BLaER1 treated with 17β-estradiol and CSF1 and Interleukin-3, amounts not matched to agents 10 nM and 100 nM (cell line): ENCODE measurements at regions not wholly inside any gene's neighbourhood (a gene's known extent, or its start where the extent isn't known, plus 50 kb on each side); places are given as distances from the start of the nearest gene placed in this dataset.
A peak's percentile ranks its signal among the peaks of the same experiment; 100 is the strongest.
"Not testable (repeated sequence)": the region's sequence is repeated elsewhere in the genome, so short reads cannot be mapped to it uniquely, and the experiment has no call there.

Experiments used
- H3K27ac ChIP-seq, 11 experiments: shearing (Covaris generic); formaldehyde crosslinking; 2 replicates each; pipeline ENCODE4 v1.8.1; 2022
- H3K27me3 ChIP-seq, 11 experiments: shearing (Covaris generic); formaldehyde crosslinking; 2 replicates each; pipeline ENCODE4 v1.8.1; 2022
- H3K36me3 ChIP-seq, 11 experiments: shearing (Covaris generic); formaldehyde crosslinking; 2 replicates each; pipeline ENCODE4 v1.8.1; 2022
- H3K4me1 ChIP-seq, 10 experiments: shearing (Covaris generic); formaldehyde crosslinking; 2 replicates each; pipeline ENCODE4 v1.8.1; 2022
- H3K4me2 ChIP-seq, 11 experiments: shearing (Covaris generic); formaldehyde crosslinking; 2 replicates each; pipeline ENCODE4 v1.8.1; 2022
- H3K4me3 ChIP-seq, 10 experiments: shearing (Covaris generic); formaldehyde crosslinking; 2 replicates each; pipeline ENCODE4 v1.8.1; 2022
- H3K9ac ChIP-seq, 11 experiments: shearing (Covaris generic); formaldehyde crosslinking; 2 replicates each; pipeline ENCODE4 v1.8.1; 2022
- H3K9me3 ChIP-seq, 11 experiments: shearing (Covaris generic); formaldehyde crosslinking; replicated peaks in 1 of 11; 2 replicates each; pipeline ENCODE4 v1.8.1; 2022
- H4K20me1 ChIP-seq, 11 experiments: shearing (Covaris generic); formaldehyde crosslinking; 2 replicates each; pipeline ENCODE4 v1.8.1; 2022
- Cebpa-rat ChIP-seq, 11 experiments: shearing (Covaris generic); IDR thresholded peaks; 2 replicates each; pipeline ENCODE4 v1.8.1; 2022

DNA sequence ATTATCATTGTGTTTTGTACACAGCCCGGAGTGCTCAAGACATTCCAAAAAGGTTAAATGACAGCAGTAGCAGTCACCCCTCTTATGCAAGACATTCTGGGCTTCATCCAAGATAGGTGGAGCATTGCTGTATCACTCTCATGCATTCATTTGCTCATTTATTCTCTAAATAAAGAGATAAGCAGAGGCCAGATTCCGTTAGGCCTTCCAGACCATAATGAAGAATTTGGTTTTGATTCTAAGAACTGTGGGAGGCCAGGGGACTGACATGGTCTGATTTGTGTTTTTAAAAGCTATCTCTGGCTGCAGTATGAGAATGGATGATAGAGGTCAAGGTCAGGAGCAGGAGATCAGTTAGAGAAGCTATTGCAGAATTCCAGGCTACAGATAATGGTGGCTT, 145.8 kb downstream of the KCNRG start:
- Histone ChIP-seq H3K36me3 (no peaks in the 10 kb centered on the region), H3K27me3 (no peaks in the 10 kb centered on the region), H3K9me3 (peaks cover 0 to 11% (median 0%) of the 10 kb centered on the region in 11 experiments; a peak in 2 of 22 replicates), H3K4me1 (peaks cover 0 to 10% (median 0%) of the 10 kb centered on the region in 10 experiments; a peak in 4 of 20 replicates), H3K27ac (no peak overlapping the region), H4K20me1 (no peaks in the 10 kb centered on the region), H3K4me3 (no peak overlapping the region), H3K9ac (no peak overlapping the region), H3K4me2 (no peak overlapping the region)
- no peak for TF ChIP-seq Cebpa-rat (IDR thresholded peaks at IDR 0.05)

DNA sequence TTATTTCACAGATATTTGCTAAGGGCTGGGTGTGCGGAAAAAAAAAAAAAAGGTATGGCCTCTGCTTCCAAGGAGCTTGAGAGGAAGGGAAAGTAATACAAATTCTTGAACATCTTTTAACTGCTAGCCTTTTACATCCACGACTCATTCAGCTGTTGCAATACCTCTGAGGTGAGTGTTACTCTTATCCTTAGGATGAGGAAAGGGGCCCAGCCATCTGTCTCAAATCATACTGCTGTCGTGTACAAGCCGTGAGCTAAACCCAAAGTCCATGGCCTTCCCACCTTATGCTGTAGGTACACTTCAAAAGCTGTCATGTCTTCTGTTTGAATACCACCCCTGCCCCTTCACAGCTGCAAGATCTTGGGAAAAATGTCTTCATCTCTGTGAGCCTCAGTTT, 146.8 kb downstream of the KCNRG start:
- Histone ChIP-seq H3K36me3 (no peaks in the 10 kb centered on the region), H3K9me3 (peaks cover 0 to 11% (median 0%) of the 10 kb centered on the region in 11 experiments; a peak in 2 of 22 replicates), H3K27ac (no peak overlapping the region), H3K9ac (no peak overlapping the region), H3K27me3 (no peaks in the 10 kb centered on the region), H3K4me1 (peaks cover 0 to 10% (median 0%) of the 10 kb centered on the region in 10 experiments; a peak in 4 of 20 replicates), H3K4me3 (no peak overlapping the region), H3K4me2 (no peak overlapping the region), H4K20me1 (no peaks in the 10 kb centered on the region)
- TF ChIP-seq Cebpa-rat (IDR thresholded peaks at IDR 0.05), result no peak

DNA sequence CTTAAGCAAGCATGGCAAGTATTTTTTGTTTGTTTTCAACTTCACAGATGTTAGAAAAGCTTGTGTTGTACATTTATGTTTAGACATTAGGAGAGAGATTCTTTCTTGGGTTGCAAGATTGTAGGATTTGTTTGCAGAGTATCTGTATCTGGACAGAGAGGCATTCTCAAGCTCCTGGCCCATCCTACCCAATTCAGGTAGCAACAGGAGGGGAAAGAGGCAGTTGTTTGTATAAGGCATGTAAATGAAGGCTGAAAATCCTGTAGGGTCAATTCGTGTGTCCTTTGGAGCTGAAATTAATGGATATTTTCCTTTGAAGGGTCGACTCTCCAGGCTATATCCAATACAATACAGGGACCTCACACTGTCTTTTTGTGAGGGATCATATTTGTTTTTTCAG, 147.3 kb downstream of the KCNRG start:
- Histone ChIP-seq H3K4me2 (no peak overlapping the region), H3K27me3 (no peaks in the 10 kb centered on the region), H3K9ac (no peak overlapping the region), H3K4me1 (peaks cover 0 to 10% (median 0%) of the 10 kb centered on the region in 10 experiments; a peak in 4 of 20 replicates), H3K36me3 (no peaks in the 10 kb centered on the region), H3K4me3 (no peak overlapping the region), H3K27ac (no peak overlapping the region), H4K20me1 (no peaks in the 10 kb centered on the region), H3K9me3 (peaks cover 0 to 11% (median 0%) of the 10 kb centered on the region in 11 experiments; a peak in 2 of 22 replicates)
- TF ChIP-seq Cebpa-rat (IDR thresholded peaks at IDR 0.05), result no peak

DNA sequence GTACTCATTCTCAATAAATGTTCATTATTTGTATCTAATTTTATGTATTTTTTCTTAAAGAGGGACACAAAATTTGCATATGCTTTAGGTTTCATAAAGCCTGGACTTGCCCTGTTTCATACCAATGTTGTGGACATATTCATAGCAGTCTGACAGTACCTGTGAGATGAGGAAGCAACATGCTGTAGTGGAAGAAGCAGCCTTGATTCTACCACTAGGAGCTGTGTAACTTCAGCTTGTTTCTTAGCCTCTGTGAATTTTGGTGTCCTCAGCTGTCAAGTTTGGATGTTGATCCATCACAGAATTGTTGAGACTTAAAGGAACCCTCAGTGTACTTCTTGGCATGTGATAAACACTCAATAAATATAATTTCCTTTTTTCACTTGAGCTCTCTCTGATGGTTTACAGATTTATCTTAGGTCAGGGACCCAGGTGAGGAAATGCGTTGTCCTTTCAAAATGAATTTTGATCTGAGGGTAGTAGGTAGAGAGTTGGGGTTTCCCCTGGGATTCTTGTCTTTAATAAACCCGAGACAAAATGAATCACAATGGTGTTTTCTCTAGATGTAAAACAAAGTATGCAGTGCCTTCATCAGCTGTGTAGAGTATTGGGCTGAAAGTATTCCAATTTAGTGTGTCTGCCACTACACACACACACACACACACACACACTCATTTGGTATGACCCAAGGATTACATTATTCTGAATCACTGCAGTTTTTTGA, 152.1 kb downstream of the KCNRG start:
- no peak overlapping the region for H3K9ac ChIP-seq
- no peak overlapping the region for H3K4me3 ChIP-seq
- no peaks in the 10 kb centered on the region for H3K27me3 ChIP-seq
- no peaks in the 10 kb centered on the region for H3K36me3 ChIP-seq
- peaks cover 0 to 14% (median 5%) of the 10 kb centered on the region in 10 experiments; a peak in 9 of 20 replicates for H3K4me1 ChIP-seq
- H4K20me1 ChIP-seq, result no peaks in the 10 kb centered on the region
- TF ChIP-seq Cebpa-rat (IDR thresholded peaks at IDR 0.05), result no peak
- no peak overlapping the region for H3K27ac ChIP-seq
- no peak overlapping the region for H3K4me2 ChIP-seq
- 0 out of 22 replicates have a peak, but pooled peaks cover 0 to 11% (median 0%) of the 10 kb centered on the region in 11 experiments for H3K9me3 ChIP-seq

GRCh38 chr13:50167967-50168366, 152.7 kb downstream of the KCNRG start:
- Histone ChIP-seq H3K36me3 (no peaks in the 10 kb centered on the region), H3K9me3 (0 out of 22 replicates have a peak, but pooled peaks cover 0 to 11% (median 0%) of the 10 kb centered on the region in 11 experiments), H3K4me1 (peaks cover 0 to 14% (median 5%) of the 10 kb centered on the region in 10 experiments; a peak in 9 of 20 replicates), H4K20me1 (no peaks in the 10 kb centered on the region), H3K9ac (no peak overlapping the region), H3K4me2 (peak overlapping the region in 2 of 11 experiments; percentile 3 to 41; a peak in 2 of 22 replicates), H3K4me3 (no peak overlapping the region), H3K27ac (no peak overlapping the region), H3K27me3 (no peaks in the 10 kb centered on the region)
- TF ChIP-seq Cebpa-rat (IDR thresholded peaks at IDR 0.05), result no peak

DNA sequence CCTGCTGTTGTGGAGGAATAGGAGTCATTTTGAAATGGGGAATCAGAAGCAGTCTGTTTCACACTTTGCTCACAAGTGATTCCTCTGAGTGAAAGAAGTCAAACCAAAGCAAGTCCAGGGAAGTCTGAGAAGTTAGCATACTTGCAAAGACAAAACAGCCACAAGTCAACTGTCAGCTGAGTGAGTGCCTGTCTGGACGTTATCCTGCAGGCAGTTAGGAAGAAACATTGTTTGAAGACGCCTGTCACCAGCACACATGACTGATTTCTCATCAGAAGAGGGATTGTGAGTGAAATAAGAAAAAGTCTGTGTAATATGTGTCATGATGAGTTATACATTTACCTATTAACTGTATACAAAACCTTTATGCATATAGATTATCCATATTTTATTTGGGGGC, 153.5 kb downstream of the KCNRG start:
- H3K4me3 ChIP-seq, result no peak overlapping the region
- H3K27ac ChIP-seq, result no peak overlapping the region
- no peak for TF ChIP-seq Cebpa-rat (IDR thresholded peaks at IDR 0.05)
- no peak overlapping the region; a peak in 1 of 22 replicates for H3K9ac ChIP-seq
- 0 out of 22 replicates have a peak, but pooled peaks cover 0 to 10% (median 0%) of the 10 kb centered on the region in 11 experiments for H3K9me3 ChIP-seq
- H4K20me1 ChIP-seq, result no peaks in the 10 kb centered on the region
- H3K4me2 ChIP-seq, result peak overlapping the region in 4 of 11 experiments; percentile 32 to 41 (median 38); a peak in 5 of 22 replicates
- H3K36me3 ChIP-seq, result no peaks in the 10 kb centered on the region
- peaks cover 0 to 14% (median 5%) of the 10 kb centered on the region in 10 experiments; a peak in 9 of 20 replicates for H3K4me1 ChIP-seq
- no peaks in the 10 kb centered on the region for H3K27me3 ChIP-seq

DNA sequence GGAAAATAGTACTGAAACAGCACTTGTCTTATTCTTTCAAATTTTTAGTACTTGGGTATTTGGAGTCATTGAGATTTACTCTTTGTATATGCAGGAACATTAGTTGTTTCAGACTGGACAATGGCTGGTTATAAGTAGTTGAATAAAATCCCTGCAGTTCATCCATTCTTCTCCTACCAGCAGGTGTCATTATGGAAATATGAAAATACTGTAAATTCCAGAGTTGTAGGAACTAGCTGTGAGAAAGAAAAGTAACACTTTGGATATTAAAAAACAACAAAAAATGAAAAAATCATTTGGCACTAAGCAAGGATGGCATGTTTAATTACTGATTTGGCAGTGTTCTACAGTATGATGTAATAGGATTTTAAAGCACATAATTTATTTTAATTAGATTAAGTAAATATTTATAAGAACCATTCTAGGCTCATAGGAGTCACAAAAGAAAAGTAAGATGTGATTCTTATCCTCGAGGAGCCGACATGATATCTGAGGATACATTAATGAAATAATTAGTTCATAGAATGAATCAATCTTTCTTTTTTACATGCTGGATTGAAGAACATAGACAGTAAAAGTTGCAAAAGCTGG, 155.3 kb downstream of the KCNRG start:
- no peaks in the 10 kb centered on the region for H4K20me1 ChIP-seq
- H3K4me2 ChIP-seq, result no peak overlapping the region
- no peak overlapping the region for H3K9ac ChIP-seq
- H3K4me1 ChIP-seq, result peaks cover 0 to 14% (median 5%) of the 10 kb centered on the region in 10 experiments; a peak in 9 of 20 replicates
- no peak for TF ChIP-seq Cebpa-rat (IDR thresholded peaks at IDR 0.05)
- H3K27ac ChIP-seq, result no peak overlapping the region
- H3K9me3 ChIP-seq, result 0 out of 22 replicates have a peak, but pooled peaks cover 0 to 4% (median 0%) of the 10 kb centered on the region in 11 experiments
- H3K4me3 ChIP-seq, result no peak overlapping the region
- H3K36me3 ChIP-seq, result no peaks in the 10 kb centered on the region
- H3K27me3 ChIP-seq, result no peaks in the 10 kb centered on the region

- Histone ChIP-seq H3K9me3 (0 out of 22 replicates have a peak, but pooled peaks cover 0 to 4% (median 0%) of the 10 kb centered on the region in 11 experiments), H3K4me2 (no peak overlapping the region), H3K9ac (no peak overlapping the region), H3K27ac (no peak overlapping the region), H3K27me3 (no peaks in the 10 kb centered on the region), H3K4me1 (peaks cover 0 to 14% (median 5%) of the 10 kb centered on the region in 10 experiments; a peak in 9 of 20 replicates), H3K36me3 (no peaks in the 10 kb centered on the region), H4K20me1 (no peaks in the 10 kb centered on the region), H3K4me3 (no peak overlapping the region)
- TF ChIP-seq Cebpa-rat (IDR thresholded peaks at IDR 0.05), result no peak
These were observed 156.5 kb downstream of the KCNRG start for GRCh38 chr13:50171590-50172282.

GRCh38 chr13:50173045-50173444, 157.8 kb downstream of the KCNRG start:
- H3K4me3 ChIP-seq, H3K27me3 ChIP-seq, H3K27ac ChIP-seq, H3K36me3 ChIP-seq, H4K20me1 ChIP-seq, H3K4me2 ChIP-seq, H3K9me3 ChIP-seq, H3K9ac ChIP-seq: not testable (repeated sequence)
- peaks cover 0 to 14% (median 5%) of the 10 kb centered on the region in 10 experiments; a peak in 9 of 20 replicates for H3K4me1 ChIP-seq
- TF ChIP-seq Cebpa-rat (IDR thresholded peaks at IDR 0.05), result peak in 5 of 11 experiments; percentile 27 to 70 (median 52); a peak in 5 of 22 replicates
